Testis (tissue), 2 donors: ENCODE measurements at regions not wholly inside any gene's neighbourhood (a gene's known extent, or its start where the extent isn't known, plus 50 kb on each side); places are given as distances from the start of the nearest gene placed in this dataset.

Experiments used
- POLR2A ChIP-seq: fragments of 450-650 bp; IDR thresholded peaks from one replicate; pipeline ENCODE4 v1.6.1; 2017; ENCODE audit warnings: antibody characterized with exemption, mild to moderate bottlenecking, moderate library complexity
- TF ChIP-seq, protein P1 (sequence below), 3 experiments: fragments of 450-650 bp in 2 of 3; fragments of 200-600 bp in 1 of 3; sonication (generic) in 1 of 3; IDR thresholded peaks; one replicate each; pipeline ENCODE4 v1.5.1; 2016 to 2019; ENCODE audit warnings: antibody characterized with exemption in 3 of 3, mild to moderate bottlenecking in 2 of 3, moderate library complexity in 1 of 3

DNA sequence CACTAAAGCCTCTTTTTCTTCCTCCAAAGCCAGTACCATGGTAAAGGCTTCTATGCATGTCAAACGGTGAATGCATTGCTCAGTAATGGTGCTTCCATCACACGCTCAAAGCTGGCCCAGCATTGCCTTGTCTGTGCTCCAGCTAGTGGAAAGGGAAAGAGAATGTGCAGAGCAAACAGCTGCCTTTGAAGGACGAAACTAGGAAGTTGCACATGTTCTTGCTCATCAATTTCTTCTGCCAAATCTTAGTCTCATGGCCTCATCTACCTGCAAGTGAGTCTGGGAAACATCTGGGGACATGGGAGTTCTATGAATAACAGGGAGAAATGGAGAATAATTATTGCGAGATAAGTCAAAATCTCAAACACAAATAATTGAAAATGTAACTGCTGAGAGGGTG lies 216.5 kb upstream of the SSTR4 start:
- TF ChIP-seq, protein P1, sequence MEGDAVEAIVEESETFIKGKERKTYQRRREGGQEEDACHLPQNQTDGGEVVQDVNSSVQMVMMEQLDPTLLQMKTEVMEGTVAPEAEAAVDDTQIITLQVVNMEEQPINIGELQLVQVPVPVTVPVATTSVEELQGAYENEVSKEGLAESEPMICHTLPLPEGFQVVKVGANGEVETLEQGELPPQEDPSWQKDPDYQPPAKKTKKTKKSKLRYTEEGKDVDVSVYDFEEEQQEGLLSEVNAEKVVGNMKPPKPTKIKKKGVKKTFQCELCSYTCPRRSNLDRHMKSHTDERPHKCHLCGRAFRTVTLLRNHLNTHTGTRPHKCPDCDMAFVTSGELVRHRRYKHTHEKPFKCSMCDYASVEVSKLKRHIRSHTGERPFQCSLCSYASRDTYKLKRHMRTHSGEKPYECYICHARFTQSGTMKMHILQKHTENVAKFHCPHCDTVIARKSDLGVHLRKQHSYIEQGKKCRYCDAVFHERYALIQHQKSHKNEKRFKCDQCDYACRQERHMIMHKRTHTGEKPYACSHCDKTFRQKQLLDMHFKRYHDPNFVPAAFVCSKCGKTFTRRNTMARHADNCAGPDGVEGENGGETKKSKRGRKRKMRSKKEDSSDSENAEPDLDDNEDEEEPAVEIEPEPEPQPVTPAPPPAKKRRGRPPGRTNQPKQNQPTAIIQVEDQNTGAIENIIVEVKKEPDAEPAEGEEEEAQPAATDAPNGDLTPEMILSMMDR (IDR thresholded peaks at IDR 0.05): no peak
- no peak for TF ChIP-seq POLR2A
